ENCODE measurements at regions not wholly inside any gene's neighbourhood (a gene's known extent, or its start where the extent isn't known, plus 50 kb on each side); places are given as distances from the start of the nearest gene placed in this dataset.

DNA sequence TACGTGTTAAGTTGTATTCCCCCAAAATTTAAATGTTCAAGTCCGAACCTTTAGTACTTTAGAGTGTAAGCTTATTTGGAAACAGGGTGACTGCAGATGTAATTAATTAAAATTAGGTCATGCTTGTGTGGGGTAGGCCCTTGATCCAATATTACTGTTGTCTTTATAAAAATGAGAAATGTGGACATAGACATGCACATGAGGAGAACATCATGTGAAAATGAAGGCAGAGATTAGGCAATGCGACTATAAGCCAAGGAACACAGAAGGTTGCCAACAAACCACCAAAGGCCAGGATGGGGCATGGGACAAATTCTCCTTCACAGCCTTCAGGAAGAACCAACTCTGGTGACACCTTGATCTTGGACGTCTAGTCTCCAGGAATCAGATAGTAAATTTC is 1698.4 kb upstream of the SLC10A2 start:
- intact Hi-C loops (cut with micrococcal nuclease) = no loop called here
- no peak overlapping the region for H3K9ac ChIP-seq (ENCODE audit: low read length)
- H3K4me1 ChIP-seq (ENCODE audit: control insufficient read depth in 1 of 2, insufficient read depth in 2 of 2, low read length in 2 of 2) = no peaks in the 10 kb centered on the region
- ChIA-PET POLR2A (no interaction called here), RAD21 (ENCODE audit: low non-redundant PET in 1 of 2, low total read pairs in 2 of 2, uncharacterized antibody in 2 of 2, unreplicated experiment in 2 of 2) (no interaction called here), CTCF (no interaction called here)
- no peaks in the 10 kb centered on the region for H3K79me2 ChIP-seq (ENCODE audit: insufficient read depth, low read length)
- H3K4me2 ChIP-seq (ENCODE audit: low read length) = no peak overlapping the region
- DNase-seq (ENCODE audit: low read depth, low spot score) (no peak), ATAC-seq (no peak)
- TF ChIP-seq ZNF274 (IDR thresholded peaks at IDR 0.05; ENCODE audit: low read depth, low read length) = no peak
- no peak for TF ChIP-seq JUND (IDR thresholded peaks at IDR 0.05)
- TF ChIP-seq YY1 (IDR thresholded peaks at IDR 0.05; ENCODE audit: extremely low read depth, insufficient replicate concordance, low read depth, low read length) = no peak
- no peak for TF ChIP-seq TCF7L2 (IDR thresholded peaks at IDR 0.05; ENCODE audit: borderline replicate concordance, extremely low read depth, insufficient read depth, insufficient read length)
- TF ChIP-seq EZH2phosphoT487 (IDR thresholded peaks at IDR 0.05; ENCODE audit: borderline replicate concordance) = no peak
- TF ChIP-seq, protein P1, sequence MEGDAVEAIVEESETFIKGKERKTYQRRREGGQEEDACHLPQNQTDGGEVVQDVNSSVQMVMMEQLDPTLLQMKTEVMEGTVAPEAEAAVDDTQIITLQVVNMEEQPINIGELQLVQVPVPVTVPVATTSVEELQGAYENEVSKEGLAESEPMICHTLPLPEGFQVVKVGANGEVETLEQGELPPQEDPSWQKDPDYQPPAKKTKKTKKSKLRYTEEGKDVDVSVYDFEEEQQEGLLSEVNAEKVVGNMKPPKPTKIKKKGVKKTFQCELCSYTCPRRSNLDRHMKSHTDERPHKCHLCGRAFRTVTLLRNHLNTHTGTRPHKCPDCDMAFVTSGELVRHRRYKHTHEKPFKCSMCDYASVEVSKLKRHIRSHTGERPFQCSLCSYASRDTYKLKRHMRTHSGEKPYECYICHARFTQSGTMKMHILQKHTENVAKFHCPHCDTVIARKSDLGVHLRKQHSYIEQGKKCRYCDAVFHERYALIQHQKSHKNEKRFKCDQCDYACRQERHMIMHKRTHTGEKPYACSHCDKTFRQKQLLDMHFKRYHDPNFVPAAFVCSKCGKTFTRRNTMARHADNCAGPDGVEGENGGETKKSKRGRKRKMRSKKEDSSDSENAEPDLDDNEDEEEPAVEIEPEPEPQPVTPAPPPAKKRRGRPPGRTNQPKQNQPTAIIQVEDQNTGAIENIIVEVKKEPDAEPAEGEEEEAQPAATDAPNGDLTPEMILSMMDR (IDR thresholded peaks at IDR 0.05 in 2 of 3, conservative IDR thresholded peaks at IDR 0.05 in 1 of 3; ENCODE audit: borderline replicate concordance in 1 of 3, insufficient read depth in 1 of 3, low read depth in 2 of 3, low read length in 2 of 3) = no peak
- TF ChIP-seq EZH2 (IDR thresholded peaks at IDR 0.05) = no peak
- no peak for TF ChIP-seq EGR1 (IDR thresholded peaks at IDR 0.05; ENCODE audit: low read depth)
- TF ChIP-seq CEBPB (IDR thresholded peaks at IDR 0.05; ENCODE audit: low read depth) = no peak
- TF ChIP-seq, protein P2, sequence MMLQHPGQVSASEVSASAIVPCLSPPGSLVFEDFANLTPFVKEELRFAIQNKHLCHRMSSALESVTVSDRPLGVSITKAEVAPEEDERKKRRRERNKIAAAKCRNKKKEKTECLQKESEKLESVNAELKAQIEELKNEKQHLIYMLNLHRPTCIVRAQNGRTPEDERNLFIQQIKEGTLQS (IDR thresholded peaks at IDR 0.05) = no peak
- TF ChIP-seq SP1 (IDR thresholded peaks at IDR 0.05; ENCODE audit: low read depth) = no peak
- no peak for TF ChIP-seq REST (IDR thresholded peaks at IDR 0.05; ENCODE audit: low read depth)
- TF ChIP-seq MAX (IDR thresholded peaks at IDR 0.05) = no peak
- TF ChIP-seq POLR2A (IDR thresholded peaks at IDR 0.05; ENCODE audit: borderline replicate concordance, extremely low read depth, insufficient read depth, insufficient read length) = no peak
- no peak for TF ChIP-seq POLR2AphosphoS5 (IDR thresholded peaks at IDR 0.05; ENCODE audit: low read depth, low read length)
- TF ChIP-seq ZFX (IDR thresholded peaks at IDR 0.05) = no peak
- TF ChIP-seq SIN3A (IDR thresholded peaks at IDR 0.05; ENCODE audit: low read depth) = no peak
- TF ChIP-seq RAD21 (IDR thresholded peaks at IDR 0.05; ENCODE audit: low read depth) = no peak
- no peak for TF ChIP-seq CBX3 (IDR thresholded peaks at IDR 0.05; ENCODE audit: low read depth)
- no peak for TF ChIP-seq SRF (IDR thresholded peaks at IDR 0.05; ENCODE audit: low read depth)
- no peak overlapping the region for H3K27ac ChIP-seq (ENCODE audit: low read depth, low read length)
- no peaks in the 10 kb centered on the region for H3K9me3 ChIP-seq (ENCODE audit: control insufficient read depth in 1 of 2, insufficient read depth in 1 of 2, low read depth in 1 of 2, low read length in 2 of 2)
- 0 out of 2 replicates have a peak, but pooled peaks cover 4% of the 10 kb centered on the region for H3K9me2 ChIP-seq (ENCODE audit: insufficient read depth)
- H2AFZ ChIP-seq (ENCODE audit: low read depth, low read length, poor library complexity, severe bottlenecking) = no peak overlapping the region
- BruUV-seq (replicated peaks) = no TSS peak
- no peaks in the 10 kb centered on the region for H3K36me3 ChIP-seq (ENCODE audit: control insufficient read depth in 1 of 2, insufficient read depth in 2 of 2, low read length in 2 of 2)
- H3K4me3 ChIP-seq (replicated peaks in 1 of 2; ENCODE audit: low read depth in 1 of 2, low read length in 2 of 2) = no peak overlapping the region
- H4K20me1 ChIP-seq (ENCODE audit: insufficient read depth) = no peaks in the 10 kb centered on the region
- no peaks in the 10 kb centered on the region for H3K27me3 ChIP-seq (ENCODE audit: insufficient read depth, low read length)

Measured in HCT116 (cell line).